Vagina (tissue), 2 donors: ENCODE measurements at regions not wholly inside any gene's neighbourhood (a gene's known extent, or its start where the extent isn't known, plus 50 kb on each side); places are given as distances from the start of the nearest gene placed in this dataset.

ENCODE experiments used
- POLR2A ChIP-seq, 2 donors: fragments of 450-650 bp; IDR thresholded peaks; one replicate each; pipeline ENCODE4 v1.6.1; 2017; ENCODE audit warnings: antibody characterized with exemption in 2 of 2, mild to moderate bottlenecking in 2 of 2, moderate library complexity in 2 of 2
- TF ChIP-seq, protein P1 (sequence below), 3 experiments: fragments of 450-650 bp in 2 of 3; fragments of 200-600 bp in 1 of 3; sonication (generic) in 1 of 3; IDR thresholded peaks; one replicate each; pipeline ENCODE4 v1.5.1; 2017 to 2019; ENCODE audit warnings: antibody characterized with exemption in 3 of 3, mild to moderate bottlenecking in 2 of 3, moderate library complexity in 2 of 3

DNA sequence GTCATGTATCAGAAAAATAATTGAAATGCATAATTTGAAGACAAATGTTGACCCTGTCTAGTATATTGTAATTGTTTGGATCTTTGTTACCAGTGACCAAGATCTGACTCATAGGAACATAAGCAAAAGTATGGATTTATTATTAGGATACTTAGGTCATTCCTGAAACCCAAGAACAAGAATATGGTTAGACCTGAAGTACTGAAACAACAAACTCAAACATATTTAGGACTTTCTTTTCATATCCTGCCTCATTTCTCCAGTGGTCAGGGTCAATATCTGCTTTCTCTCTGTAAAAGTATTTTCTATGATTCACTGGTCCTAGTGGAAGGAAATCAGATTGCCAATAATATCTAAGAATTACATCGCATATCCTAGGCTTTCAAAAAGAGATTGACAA, 1937.1 kb upstream of the WWC1 start:
- no peak for TF ChIP-seq POLR2A (IDR thresholded peaks at IDR 0.05)
- TF ChIP-seq, protein P1, sequence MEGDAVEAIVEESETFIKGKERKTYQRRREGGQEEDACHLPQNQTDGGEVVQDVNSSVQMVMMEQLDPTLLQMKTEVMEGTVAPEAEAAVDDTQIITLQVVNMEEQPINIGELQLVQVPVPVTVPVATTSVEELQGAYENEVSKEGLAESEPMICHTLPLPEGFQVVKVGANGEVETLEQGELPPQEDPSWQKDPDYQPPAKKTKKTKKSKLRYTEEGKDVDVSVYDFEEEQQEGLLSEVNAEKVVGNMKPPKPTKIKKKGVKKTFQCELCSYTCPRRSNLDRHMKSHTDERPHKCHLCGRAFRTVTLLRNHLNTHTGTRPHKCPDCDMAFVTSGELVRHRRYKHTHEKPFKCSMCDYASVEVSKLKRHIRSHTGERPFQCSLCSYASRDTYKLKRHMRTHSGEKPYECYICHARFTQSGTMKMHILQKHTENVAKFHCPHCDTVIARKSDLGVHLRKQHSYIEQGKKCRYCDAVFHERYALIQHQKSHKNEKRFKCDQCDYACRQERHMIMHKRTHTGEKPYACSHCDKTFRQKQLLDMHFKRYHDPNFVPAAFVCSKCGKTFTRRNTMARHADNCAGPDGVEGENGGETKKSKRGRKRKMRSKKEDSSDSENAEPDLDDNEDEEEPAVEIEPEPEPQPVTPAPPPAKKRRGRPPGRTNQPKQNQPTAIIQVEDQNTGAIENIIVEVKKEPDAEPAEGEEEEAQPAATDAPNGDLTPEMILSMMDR (IDR thresholded peaks at IDR 0.05), result no peak
